ENCODE measurements at regions not wholly inside any gene's neighbourhood (a gene's known extent, or its start where the extent isn't known, plus 50 kb on each side); places are given as distances from the start of the nearest gene placed in this dataset.
"Not testable (repeated sequence)": the region's sequence is repeated elsewhere in the genome, so short reads cannot be mapped to it uniquely, and the experiment has no call there.

DNA sequence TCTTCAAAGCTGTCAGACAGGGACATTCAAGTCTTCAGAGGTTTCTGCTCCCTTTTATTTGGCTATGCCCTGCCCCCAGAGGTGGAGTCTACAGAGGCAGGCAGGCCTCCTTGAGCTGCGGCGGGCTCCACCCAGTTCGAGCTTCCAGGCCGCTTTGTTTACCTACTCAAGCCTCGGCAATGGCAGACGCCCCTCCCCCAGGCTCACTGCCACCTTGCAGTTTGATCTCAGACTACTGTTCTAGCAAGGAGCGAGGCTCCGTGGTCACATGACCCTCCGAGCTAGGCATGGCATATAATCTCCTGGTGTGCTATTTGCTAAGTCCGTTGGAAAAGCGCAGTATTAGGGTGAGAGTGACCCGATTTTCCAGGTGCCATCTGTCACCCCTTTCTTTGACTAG is 462.6 kb upstream of the HS3ST5 start:
- DNase-seq (ENCODE audit: low read depth): not testable (repeated sequence)

DNA sequence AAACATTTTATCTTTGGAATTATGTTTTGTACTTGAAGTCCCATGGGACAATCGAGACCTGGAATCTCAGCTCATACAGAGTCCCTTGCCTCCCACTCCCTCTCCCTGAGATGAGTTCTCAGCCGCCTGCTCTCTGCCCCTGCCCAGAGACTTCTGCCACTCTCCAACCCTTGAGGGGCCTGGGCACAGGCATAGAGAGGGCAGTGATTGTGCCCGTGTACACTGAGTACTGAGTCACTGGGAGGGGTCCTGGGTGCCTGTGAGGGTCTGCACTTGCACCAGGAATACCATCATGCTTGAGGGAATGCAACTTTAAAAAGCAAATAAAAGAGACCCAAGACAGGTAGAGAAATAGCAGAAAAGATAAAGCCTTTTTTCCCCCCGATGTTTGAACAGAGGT is 453.8 kb upstream of the HS3ST5 start:
- no peak for DNase-seq (ENCODE audit: low read depth)

DNA sequence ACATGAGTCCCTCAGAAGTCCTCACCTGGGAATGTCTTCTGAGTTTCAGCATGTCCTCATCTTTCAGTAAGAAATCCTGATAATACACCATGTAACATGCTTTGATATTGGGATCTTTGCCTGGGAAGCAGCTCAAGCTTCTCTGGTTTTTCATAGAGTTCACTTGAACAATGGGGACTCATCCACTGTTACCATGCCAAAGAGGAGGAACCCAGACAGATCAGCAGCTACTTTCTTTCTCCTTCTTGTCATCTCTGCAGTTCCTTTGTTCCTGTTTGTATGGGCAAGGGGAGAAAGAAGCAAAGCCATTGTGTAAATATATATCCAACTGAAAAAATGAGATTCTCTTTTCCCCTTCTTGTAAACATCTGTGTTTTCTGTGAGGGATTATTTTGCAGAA is 450.6 kb upstream of the HS3ST5 start:
- DNase-seq (ENCODE audit: low read depth): no peak

DNA sequence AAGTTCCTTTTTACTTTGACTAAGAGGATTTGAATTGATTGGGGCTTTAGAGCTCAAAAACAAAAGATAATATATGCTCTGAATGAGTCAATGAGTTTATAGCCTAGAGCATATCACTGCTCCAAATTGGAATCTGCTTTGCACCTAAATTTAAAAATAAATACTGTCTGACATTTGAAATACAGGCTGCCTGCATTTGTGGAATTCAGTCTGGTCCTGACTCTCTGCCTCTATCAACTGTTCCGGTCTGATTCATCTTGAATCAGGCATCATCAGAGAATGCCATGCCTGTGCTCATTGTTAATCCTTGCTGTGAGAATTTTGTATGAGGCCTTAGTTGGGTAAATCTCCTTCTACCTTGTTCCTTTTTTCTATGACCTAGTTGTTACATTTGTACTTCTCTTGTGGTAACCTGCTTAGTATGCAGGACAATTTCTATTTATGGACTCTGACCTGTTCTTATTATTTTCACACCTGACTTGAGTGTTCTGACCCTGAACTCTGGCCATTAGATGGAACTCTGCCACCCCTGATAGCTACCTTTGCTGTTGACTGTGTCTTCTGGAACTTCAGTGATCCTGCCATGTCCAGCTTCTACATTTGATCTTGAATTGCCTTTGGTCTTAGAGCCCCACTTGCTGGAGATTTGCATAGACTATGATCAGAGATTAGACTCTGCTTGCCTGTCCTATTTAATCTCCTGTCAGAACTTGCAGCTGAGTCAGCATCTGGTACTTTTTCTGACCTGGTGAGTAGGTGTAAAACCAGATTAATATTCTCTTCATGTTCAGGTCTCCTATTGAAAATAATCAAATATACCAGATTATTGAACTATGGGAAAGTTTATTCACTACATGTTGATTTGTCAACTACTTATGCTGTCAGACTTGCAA is 442.7 kb upstream of the HS3ST5 start:
- peak; percentile 64 for DNase-seq (ENCODE audit: low read depth)

DNA sequence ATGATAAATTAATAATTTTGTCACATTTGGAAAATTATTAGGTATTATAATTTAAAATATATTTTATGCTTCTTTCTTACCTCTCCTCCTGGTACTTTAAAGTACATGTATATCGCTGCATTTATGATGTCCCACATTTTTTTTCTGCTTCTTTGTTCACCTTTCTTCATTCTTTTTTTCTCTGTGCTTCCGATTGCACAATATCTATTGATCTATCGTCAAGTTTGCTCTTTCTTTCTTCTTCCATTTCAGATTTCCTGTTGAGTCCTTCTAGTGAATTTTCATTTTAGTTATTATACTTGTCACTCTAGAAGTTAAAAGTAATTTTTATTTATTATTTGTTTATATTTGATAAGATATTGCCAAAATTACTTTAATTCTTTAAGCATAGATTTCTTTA is 441.0 kb upstream of the HS3ST5 start:
- DNase-seq (ENCODE audit: low read depth): no peak

DNA sequence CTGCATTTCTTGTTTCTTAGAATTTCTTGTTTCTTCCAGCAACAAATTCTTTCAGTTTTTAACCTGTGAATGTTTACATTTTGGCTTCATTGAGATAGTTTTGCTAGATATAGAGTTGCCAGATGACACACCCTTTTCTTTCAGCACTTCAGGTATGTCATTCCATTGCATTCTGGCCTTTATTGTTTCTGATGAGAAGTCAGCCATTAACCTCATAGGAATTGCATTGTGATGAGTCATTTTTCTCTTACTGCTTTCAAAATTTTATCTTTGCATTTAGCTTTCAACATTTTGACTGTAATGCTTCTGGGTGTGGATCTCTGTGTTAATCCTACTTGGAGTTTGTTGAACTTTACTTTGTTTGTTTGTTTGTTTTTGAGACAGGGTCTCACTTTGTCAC is 440.3 kb upstream of the HS3ST5 start:
- DNase-seq (ENCODE audit: low read depth): peak; percentile 12

DNA sequence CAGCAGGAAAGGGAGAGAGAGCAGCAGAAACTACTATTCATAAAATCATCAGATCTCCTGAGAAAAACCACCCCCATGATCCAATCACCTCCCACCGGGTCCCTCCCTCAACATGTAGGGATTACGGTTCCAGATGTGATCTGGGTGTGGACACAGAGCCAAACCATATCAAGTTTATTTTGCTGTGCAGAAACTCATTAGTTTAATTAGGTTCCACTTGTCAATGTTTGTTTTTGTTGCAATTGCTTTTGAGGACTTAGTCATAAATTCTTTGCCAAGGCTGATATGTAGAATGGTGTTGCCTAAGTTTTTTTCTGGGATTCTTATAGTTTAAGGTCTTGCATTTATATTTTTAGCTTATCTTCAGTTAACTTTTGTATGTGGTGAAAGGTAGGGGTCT is 422.0 kb upstream of the HS3ST5 start:
- no peak for DNase-seq (ENCODE audit: low read depth)

DNA sequence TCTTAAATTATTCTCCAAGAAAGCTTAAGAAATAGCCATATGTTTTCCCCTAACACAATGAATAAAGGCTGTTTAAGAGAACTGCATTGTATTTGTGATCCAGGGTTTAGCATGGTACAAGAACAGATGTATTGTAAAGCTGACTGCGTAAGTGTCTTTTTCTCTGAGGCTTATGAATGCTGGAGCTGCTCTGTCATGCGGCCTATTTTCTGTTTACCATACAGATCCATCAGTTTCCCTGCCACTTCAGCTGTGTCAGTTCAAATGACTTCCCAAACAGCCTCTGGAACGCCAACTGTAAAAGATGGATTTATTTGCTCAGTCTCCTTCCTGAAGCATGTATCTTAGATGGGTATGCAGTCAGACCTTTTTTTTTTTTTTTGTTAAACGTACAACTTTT is 419.3 kb upstream of the HS3ST5 start:
- no peak for DNase-seq (ENCODE audit: low read depth)

DNA sequence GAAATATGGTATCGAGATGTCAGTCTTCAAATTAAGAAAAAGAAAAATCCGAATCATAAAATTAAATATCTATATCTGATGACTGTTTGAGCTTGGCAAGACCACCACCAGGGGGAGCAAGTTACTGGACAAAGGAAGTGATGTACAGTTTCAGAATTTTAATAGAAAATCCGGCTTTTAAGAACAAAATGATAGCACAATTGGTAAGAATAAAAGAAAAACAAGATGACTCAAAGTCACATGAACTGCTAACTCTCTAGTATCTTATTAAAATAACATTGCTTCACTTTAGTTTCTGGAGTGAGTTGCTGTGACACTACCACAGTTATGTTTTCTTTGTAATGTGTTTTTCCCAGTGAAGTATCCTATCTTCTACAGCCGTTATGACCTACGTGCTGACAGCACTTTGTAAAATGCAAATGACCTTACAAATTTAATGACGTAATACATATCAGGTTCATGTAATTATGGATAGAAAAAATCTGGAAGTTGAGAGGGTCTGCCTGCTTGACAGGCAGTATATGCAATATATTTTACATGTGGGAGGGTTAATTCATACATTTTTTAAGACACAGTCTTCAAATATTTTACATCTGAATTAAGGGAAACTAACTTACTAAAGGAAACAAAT is 405.3 kb upstream of the HS3ST5 start:
- peak; percentile 37 for DNase-seq (ENCODE audit: low read depth)

DNA sequence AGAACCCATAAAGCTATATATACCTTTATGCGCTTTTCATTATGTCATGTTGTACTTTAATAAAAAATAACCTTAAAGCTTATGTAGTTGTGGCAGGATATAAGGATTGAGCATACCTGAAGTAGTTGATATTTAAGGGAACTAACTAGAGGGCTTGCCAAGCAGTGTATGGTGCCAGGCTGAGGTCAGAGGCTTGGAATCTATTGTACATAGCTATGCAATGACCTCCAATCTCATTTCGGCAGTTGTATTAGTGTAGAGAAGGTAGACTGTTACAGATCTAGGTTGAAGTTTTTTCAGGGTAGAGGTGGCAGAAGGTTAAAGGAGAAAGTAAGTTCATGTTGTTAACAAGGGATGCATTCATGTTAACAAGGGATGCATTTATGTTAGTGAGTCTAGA is 397.7 kb upstream of the HS3ST5 start:
- DNase-seq (ENCODE audit: low read depth): peak; percentile 18

DNA sequence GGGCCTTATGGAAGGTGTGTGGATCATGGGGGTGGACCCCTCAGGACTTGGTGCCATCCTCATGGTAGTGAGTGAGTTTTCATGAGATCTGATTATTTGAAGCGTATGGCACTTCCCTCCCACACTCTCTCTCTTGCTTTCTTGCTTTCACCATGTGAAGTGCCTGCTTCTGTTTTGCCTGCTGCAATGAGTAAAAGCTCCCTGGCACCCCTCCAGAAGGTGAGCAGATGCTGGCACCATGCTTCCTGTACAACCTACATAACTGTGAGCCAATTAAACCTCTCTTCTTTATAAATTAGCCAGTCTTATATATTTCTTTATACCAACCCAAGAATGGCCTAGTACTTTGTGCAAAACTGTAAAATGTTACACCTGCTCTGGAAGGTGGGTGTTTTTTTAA is 396.8 kb upstream of the HS3ST5 start:
- peak; percentile 1 for DNase-seq (ENCODE audit: low read depth)

DNA sequence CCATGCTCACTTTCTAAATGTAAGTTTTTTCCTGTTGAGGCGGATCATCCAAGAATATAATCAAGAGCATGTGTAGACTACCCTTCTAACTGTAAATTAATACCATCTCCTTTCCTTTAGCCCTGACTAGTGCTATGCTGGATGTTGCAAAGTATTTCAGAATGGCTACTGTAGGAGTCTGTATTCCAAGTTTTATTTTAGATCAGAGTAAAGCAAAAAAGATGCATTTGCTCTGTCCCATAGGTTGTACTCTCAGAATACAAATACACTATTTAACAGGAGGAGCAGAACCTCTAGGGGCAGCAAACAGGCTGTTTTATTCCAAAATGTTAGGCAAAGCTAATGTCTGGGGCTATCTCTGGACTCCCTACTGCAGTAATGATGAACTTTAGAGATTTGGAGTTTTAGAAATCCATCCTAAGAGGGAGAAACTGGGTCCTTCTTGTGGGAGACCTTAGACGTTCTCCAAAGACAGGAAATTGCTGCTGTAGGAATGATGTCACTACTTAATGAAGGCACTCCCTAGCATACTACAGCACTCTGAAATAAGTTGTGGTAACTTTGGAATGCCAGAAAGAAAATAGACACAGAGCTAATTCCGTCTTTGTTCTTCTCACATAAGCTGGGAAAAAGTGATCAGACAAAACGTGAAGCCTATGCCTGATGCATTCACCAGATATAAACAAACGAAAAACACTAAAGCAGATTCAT is 392.4 kb upstream of the HS3ST5 start:
- DNase-seq (ENCODE audit: low read depth): peak; percentile 22

DNA sequence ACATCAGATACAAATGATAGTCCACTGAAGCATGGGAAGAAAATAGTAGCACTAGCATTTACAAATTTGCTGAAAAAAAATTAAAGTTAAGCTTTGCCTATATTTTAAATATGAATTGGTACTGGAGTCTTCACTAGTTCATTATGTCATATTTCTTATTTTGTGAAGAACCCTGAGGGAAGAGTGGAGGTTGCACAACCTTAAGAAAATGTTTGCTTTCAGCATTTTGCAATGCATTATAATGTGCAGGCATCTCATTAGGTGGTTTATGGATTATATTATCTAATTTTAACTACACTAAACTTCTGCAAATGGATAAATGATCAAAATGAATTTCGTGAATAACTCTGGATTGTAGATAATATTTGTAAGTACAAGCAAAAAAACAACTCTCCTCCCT is 390.8 kb upstream of the HS3ST5 start:
- no peak for DNase-seq (ENCODE audit: low read depth)

DNA sequence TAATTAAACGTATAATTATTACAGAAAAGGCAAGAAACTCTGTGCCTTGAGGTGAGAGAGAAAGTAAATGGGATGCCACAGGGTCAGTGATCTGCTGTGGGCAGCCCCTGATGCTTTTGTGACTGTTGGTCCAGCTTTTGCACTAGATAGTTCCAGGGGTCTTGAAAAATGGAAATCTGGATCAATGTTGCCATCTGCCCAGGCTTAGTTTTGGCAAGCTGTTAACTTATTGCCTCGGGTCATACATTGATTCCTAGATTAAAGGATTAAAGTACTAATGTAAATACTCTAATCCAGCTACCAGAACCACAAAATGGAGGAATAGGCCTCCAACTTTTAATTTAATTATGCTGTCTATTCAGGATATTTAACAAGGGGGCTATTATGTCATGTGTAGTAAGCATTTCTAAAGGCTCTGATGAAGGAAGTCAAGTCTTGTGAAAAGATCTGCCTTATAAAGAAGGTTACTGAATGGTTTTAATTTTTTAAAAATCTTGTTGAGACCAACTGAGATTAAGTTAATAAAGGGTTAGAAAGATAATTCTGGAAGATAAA is 376.0 kb upstream of the HS3ST5 start:
- DNase-seq (ENCODE audit: low read depth): no peak

DNA sequence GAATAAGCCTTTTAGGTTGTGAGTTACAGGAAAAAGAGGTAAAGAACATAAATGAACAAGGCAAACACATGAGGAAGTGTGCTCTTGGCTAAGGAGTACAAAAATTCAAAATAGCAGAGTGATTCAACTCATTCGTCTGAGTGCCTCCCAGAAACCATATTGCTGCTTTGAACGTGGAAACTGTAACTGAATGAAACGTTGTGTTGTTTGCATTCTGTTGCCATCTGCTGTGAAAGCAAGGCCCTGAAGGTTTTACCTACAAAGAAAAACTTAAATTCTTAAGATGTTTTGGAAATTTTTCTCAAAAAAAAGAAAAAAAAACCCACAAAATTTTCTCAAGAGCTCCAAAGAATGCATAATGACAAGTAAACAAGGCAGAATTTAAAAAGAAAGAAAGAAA is 375.4 kb upstream of the HS3ST5 start:
- DNase-seq (ENCODE audit: low read depth): peak; percentile 1

DNA sequence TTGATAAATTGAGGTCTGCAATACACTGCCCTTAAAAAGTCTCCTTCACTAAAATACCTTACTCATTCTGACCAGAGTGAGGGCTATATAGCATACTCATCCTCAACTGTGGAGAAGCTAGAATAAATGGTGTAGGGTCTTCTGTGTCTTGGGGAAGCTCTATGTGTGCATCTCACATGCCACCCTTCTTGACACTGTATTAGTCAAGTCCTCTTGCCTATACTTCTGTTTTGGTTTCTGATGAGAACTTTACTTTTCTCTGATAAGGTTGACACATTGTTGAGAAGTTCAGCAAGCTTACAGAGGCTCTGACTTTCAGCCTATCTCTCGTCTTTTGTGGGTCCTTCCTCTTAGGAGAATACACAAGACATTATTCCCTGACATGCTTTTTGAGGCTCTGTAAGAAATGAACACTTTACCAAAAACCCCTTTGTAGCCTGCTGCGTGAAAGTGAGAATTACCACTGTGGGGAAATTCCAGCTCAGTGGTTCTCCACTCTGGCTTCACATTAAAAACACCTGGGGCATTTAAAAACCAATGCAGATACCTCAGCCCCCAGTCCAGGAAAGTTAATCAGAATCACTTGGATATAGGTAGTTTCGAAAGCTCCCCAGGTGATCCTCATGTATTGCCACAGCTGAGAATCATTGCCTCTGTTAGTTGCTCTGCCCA is 372.1 kb upstream of the HS3ST5 start:
- no peak for DNase-seq (ENCODE audit: low read depth)

DNA sequence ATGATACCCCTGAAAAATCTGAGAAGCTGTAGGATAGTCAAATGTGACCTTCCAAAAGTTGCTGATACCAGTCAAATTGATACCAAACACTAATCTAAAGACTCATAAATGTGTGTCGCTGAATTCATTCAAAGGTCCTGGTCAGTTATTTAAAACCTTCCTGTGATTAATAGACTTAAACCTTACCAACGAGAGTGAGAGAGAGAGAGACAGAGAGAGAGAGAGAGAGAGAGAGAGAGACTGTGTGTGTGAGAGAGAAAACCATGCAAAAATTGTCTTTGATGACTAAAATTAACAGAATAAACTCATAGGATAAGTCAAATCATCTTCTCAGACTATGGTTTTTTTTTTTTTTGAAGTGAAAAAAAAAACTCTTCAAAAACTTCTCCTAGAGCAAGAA is 370.9 kb upstream of the HS3ST5 start:
- DNase-seq (ENCODE audit: low read depth): no peak

DNA sequence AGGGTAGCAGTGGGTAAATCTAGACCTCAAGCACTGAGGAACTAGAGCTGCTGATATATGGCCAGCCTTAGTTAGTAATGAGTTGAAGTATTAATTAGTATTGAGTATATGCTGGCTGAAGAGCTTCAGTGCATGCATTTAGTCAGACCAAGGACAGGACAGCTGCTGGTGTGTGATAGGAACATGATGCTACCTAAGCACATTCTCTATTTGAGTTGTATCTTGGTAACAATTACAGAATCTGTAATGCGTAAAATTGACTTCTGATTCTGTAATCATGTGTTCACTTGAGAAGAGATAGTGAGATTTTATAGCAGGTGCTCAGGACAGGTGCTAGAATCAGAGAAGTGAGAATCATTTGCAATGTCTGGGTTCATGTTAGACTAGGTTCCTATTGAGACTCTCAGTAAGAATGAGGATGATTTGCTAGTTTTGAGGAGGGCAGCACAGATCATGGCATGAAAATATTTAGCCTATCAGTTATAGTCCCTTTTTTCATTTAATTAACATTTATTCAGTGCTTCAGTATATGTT is 369.4 kb upstream of the HS3ST5 start:
- DNase-seq (ENCODE audit: low read depth): no peak

DNA sequence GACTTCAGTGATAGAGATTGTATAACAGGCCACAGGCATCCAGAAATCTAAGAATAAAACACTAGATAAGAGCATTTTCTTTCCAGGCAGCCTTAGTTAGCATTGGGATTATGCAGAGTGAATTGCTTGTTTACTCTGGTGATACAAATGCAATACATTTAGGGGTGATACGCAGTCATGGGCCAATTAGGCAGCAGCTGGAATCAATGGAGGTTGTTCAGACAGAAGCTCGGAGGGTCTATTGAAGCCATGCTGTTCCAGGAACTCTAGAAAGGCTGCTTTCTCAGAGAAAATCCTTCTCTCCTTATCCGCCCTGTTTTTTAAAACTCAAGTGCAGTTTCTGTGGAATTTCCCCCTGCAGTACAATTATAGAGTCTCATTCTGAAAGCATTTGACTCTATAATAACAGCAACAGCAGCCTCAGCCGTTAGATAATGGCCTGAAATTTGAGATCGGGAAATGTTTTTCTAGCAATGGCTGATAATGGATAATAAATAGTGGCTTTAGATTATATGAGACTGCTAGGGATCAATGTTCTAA is 364.3 kb upstream of the HS3ST5 start:
- no peak for DNase-seq (ENCODE audit: low read depth)

DNA sequence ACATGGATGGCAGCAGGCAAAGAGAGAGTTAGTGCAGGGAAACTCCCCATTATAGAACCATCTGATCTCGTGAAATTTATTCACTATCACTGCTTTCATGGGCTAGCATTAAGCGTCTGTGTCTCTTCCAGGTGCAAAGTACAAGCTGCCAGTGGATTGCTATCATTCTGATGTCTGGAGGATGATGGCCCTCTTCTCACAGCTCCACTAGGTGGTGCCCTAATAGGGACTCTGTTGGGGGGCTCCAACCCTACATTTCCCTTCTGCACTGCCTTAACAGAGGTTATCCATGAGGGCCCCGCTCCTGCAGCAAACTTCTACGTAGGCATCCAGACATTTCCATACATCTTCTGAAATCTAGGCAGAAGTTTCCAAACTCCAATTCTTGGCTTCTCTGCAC is 347.8 kb upstream of the HS3ST5 start:
- DNase-seq (ENCODE audit: low read depth): no peak

DNA sequence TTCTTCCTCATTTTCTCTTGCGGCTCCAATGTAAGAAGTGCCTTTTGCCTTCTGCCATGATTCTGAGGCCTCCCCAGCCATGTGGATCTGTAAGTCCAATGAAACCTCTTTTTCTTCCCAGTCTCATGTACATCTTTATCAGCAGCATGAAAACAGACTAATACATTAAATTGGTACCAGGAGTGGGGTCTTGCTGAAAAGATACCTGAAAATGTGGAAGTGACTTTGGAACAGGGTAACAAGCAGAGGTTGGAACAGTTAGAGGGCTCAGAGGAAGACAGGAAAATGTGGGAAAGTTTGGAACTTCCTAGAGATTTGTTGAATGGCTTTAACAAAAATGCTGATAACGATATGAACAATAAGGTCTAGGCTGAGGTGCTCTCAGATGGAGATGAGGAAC is 316.7 kb upstream of the HS3ST5 start:
- DNase-seq (ENCODE audit: low read depth): no peak
